Right ventricle myocardium inferior (tissue), 1 donor: ENCODE measurements at regions not wholly inside any gene's neighbourhood (a gene's known extent, or its start where the extent isn't known, plus 50 kb on each side); places are given as distances from the start of the nearest gene placed in this dataset.
A peak's percentile ranks its signal among the peaks of the same experiment; 100 is the strongest.

Experiments used
- ATAC-seq: fragments of 200-7000 bp; cut with Tn5 transposase; one replicate; pipeline ENCODE4 v1.9.1; 2020; ENCODE audit warnings: mild to moderate bottlenecking, moderate library complexity
- DNase-seq: peaks from one replicate; pipeline ENCODE4 v3.0.0; 2021; ENCODE audit errors: missing footprints
- intact Hi-C: fragments of 100-400 bp; cut with DNase I; formaldehyde crosslinking; loops from one replicate; pipeline ENCODE4 v1.11.0; 2022
- donor health status: DM: no; HTN: yes; CAD: no; lungs with severe emphysema.

DNA sequence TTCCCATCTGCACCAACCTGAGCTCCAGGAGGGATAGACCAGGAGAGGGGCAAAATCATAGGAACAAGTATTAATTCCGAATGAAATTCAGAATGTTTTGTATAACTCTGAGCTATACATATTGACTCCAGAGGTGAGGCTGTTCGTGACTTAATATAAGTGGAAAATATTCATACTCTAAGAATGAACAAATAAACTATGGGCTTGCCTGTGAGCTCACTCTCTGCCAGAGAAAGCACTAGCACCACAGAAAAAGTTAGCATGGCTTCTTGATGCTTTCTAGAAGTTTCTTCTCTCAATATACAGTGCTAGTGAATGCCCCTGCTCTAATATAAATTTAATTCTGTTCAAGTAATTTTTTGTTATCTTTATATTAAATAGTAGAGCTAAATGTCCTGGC is 1536.4 kb upstream of the FLRT2 start:
- no peak for DNase-seq
- ATAC-seq, result no peak
- intact Hi-C loops, result no loop called here

DNA sequence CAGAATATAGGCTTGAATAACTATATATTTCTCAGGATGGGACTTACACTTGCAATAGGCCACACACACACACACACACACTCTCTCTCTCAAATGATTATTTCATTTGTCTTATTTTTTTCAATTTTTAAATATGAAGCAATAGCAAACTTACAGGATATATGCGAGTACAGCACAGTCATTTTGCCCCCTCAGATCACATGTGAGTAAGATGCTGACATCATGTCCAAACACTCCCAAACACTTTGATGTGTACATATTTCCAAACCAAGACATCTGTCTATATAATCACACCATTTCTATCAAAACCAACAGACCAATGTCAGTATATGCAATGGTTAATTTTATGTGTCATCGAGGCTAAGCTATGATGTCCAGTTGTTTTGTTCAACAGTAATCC is 1535.9 kb upstream of the FLRT2 start:
- intact Hi-C loops, result no loop called here
- DNase-seq, result no peak
- no peak for ATAC-seq

DNA sequence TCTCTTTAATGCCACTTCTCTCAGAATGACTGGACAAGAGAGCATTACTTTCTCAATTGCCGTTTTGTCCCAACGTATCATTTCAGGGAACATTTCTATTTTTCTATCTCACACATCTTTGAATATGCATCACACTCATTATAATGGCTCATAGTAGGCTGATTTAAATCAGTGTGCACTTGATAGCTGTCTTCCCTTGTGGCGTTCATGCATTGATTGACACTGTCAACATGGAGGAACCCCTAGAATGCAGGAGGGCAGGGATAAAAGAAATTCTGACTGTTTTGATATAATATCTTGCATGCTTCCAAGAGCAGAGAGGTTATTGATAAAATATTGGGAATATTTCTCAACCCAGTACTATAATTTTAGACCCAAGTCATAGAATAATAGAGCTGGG is 1528.9 kb upstream of the FLRT2 start:
- no peak for ATAC-seq
- no peak for DNase-seq
- intact Hi-C loops, result no loop called here

DNA sequence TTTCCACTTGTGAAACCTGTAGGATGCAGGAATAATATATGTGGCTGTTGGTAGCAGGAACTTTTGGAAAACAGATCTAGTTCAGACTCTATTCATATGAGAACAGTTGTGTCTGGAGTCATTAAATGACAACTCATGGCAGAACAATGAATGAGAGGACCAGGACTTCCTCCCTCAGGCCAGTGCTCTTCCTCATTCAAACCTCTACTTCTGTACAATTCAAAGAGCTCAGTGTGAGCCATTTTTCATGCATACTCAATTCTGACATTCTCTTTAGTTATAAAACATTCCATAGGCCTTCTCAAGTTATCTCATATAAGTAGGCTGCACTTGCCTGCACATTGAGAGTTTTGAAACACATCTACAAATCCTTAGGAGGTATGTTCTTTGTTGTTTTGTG is 1526.6 kb upstream of the FLRT2 start:
- intact Hi-C loops, result no loop called here
- no peak for ATAC-seq
- no peak for DNase-seq

DNA sequence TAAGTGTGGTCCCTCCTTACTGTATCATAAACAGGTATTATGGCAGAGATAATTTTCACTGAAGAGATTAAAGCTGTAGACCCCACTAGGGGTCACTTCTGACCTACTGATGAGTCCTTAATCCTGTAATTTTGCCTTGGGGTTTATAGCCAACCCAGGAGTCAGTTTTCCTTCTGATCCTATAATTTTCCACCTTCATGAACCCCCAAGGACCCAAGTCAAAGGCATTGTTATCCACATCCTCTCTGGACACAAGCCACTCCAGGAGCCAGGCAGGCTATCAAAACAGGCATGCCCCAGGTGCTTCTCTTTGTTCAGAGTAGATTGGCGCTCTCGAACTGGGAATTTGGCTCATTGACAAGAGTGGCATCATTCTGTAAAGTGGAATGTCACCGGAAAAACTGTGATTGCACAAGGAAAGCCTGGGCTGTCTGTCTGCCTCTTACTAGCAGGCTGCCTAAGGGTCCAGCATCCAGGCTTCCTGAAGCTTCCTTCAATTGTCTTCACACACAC is 1523.2 kb upstream of the FLRT2 start:
- DNase-seq (no peak), ATAC-seq (no peak)

DNA sequence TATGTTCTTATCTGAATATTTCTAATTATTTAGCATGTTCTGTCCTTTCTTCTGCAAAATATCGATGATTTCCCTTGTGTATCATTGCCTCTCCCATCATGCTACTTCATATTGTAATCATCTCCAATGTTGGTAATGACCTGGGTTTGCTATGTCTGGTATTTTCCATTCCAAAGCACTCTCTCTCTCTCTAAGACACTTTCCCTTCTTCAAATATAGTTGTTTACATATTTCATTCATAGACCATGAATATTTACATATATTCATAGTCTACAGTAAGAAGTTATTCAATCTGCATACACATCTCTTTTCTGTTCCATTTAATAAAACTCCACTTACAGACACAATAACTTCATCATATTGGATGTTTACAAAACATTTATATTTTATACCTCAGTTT is 1516.5 kb upstream of the FLRT2 start:
- ATAC-seq (no peak), DNase-seq (no peak)
- intact Hi-C loops, result no loop called here

More for the DNA sequence above, 1523.2 kb upstream of the FLRT2 start:
- intact Hi-C loops, result no loop called here

DNA sequence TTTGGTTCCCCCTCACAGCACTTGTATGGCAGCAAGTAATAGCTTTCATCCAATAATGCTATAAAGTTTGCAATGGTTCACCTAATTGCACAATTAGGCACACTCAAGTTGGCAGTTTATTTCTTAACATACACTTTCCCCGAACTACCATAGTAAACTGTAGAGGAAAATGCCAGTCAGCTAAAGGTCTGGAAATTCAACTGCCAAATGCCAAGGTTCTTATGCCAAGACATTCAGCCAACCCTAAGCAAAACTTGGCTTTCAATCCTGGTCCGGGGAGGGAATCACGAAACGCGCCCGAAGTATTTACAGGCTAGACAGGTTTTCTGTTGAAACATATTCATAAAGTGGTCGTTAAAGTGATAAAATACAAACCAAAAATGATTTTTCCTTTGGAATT is 1512.4 kb upstream of the FLRT2 start:
- no peak for DNase-seq
- ATAC-seq, result peak; percentile 34
- intact Hi-C loops, result no loop called here

DNA sequence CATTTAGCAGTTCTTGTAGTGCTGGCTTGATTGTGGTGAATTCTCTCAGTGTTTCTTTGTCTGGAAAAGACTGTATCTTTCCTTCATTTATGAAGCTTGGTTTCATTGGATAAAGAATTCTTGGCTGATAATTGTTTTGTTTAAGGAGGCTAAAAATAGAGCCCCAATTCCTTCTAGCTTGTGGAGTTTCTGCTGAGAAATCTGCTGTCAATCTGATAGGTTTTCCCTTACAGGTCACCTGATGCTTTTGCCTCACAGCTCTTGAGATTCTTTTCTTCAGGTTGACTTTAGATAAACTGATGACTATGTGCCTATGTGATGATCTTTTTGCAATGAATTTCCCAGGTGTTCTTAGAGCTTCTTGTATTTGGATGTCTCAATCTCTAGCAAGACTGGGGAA is 1508.5 kb upstream of the FLRT2 start:
- intact Hi-C loops, result no loop called here

DNA sequence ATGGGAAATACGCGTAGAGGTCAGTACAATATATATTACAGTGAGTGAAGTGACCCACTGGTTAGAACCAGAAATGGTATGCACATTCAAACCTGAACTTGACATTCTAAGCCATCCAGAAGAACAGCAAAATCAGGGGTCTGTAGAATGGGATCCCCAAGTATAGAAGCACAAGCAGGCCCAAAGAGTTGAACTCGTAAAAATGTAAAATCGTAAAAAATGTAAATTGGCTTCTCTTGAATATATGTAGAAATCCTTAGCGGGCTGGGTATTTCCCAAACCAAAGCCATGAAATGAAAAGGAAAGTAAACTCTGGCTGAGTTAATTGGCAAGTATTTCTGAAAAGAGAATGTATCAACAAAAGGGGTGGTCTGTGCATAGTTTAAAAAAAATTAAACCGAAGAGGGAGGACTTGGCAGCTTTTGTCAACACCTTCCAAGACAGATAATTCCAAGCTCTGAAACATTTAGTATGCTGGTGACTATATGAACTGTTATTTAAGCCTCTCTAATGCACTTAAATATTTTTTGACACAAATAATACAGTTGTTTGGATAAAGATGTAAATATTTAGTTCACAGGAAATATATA is 1505.6 kb upstream of the FLRT2 start:
- intact Hi-C loops, result no loop called here
- DNase-seq (no peak), ATAC-seq (no peak)

More for the DNA sequence above, 1508.5 kb upstream of the FLRT2 start:
- ATAC-seq (no peak), DNase-seq (no peak)

DNA sequence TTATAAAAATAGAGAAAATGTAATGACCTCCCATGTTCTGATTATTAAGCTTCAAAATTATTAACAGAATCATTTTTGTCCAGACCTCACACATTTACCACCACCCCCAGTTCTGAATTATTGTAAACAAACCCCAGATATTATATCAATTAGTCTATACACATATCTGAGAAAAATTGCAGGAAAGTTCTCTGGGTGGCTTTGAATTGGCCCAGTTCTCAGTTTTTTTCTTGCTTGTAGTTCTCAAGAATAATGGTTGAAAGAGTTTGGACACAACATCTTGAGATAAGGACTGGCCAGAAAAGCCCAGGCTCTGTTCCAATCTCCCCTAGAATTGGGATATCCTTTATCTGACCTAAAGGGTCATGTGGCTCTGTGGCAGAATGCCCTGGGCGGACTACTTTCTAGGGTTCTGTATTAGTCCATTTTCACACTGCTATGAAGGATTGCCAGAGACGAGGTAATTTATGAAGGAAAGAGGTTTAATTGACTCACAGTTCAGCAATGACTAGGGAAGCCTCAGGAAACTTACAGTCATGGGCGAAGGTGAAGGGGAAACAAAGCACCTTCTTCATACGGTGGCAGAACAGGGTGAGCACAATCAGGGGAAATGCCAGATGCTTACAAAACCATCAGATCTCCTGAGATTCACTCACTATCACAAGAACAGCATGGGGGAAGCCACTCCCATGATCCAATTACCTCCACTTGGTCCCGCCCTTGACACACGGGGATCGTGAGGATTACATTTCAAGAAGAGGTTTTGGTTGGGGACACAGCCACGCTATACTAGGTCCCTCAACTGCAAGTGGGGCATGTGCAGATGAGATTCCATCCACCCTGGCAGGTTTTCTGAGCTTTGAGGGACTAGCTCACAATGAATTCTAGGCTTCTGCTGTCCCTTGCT is 1504.6 kb upstream of the FLRT2 start:
- DNase-seq (peak; percentile 58), ATAC-seq (peak; percentile 57)
- intact Hi-C loops, result no loop called here

DNA sequence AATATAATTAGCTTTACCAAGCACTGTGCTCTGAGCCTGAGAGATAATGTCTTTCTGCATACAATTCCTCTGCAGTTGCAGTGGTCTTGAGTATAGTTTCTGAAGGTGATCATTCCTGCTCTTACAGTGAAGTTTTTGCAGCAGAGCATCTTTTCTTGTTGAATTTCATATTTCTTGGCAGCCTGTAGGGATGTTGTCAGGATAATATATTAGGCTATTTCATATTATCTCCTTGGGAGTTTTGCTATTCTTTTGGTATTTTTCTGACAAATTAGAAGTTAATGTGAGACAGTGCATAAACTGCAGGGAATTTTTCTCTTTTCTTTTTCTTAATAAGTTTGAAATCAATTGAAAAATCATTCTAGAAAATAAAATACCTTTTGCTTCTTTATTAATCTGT is 1502.6 kb upstream of the FLRT2 start:
- intact Hi-C loops, result no loop called here
- ATAC-seq (no peak), DNase-seq (no peak)

DNA sequence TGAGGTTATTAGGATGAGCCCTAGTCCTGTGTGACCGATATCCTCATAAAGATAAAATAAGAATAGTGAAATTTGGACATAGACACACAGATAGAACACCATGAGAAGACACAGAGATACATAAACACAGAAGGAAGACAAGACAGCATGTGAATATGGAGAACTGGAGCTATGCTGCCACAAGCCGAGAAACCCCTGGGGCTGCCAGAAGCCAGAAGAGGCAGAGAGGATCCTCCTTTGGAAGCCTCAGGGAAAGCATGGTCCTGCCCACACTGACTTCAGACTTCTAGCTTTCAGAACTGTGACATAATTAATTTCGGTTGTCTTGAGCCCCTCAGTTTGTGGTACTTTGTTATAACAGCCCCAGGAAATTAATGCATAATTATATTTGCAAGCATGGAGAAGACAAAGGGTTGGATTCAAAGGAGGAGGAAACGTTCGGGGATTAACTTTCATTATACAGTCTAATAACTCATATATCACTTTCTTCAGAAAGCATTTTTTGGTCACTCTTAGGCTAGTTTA is 1501.8 kb upstream of the FLRT2 start:
- intact Hi-C loops, result no loop called here
- DNase-seq, result no peak
- ATAC-seq, result no peak

DNA sequence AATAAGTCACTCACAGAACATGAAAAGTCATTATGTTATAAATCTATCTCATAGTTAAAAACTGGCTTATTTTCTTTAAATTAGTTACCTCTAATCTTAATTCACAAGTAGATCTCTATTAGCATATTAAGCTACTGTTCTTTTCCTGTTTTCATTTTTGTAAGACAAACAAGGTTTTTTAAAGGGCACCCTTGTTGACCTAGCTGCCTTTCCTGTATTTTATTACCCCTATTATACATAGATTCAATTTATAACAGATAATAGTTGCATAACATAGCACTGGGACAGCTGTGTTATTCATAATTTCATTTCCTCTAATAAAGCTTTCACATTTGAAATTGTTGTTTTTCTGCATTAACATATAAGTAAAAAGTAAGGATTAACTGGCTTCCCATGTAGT is 1500.7 kb upstream of the FLRT2 start:
- intact Hi-C loops, result no loop called here
- ATAC-seq, result no peak
- DNase-seq, result no peak

DNA sequence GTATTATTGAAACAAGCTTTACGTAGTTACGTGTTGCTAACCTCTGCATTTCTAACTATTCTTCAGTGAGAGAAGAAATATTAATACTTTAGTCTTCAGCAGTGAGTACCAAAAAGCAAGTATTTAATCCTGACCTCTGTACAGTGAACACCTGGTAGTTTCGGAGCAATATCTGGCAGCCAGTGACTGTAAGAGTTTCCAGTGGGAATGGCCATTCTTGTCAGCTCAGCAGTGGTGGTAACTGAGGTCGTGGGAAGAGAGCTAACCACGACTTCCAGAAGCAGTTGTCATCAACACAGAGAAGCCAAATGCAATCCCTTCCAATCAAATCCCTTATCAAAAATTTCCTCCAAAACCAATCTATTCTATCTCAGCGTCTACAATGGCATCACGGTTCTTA is 1500.2 kb upstream of the FLRT2 start:
- ATAC-seq (no peak), DNase-seq (no peak)
- intact Hi-C loops, result no loop called here

DNA sequence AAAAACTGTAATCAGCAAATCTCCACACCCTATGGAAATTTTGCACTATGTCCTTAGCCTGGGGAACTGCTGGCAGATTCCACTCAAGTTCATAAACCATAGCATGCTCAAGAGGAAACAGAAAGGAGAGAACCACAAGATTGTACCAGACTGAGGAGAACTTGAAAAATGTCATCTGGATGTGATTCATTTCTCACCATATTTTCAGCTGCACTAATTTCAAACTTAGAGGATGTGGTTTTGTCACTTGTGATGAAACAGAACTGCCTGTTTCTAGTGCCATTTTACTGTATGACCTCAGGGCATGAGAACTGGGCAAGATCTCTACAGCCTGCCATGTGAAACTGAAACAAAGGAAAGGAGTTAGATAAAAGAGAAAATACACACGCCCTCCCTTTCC is 1493.1 kb upstream of the FLRT2 start:
- no peak for DNase-seq
- ATAC-seq, result no peak
- intact Hi-C loops, result no loop called here

DNA sequence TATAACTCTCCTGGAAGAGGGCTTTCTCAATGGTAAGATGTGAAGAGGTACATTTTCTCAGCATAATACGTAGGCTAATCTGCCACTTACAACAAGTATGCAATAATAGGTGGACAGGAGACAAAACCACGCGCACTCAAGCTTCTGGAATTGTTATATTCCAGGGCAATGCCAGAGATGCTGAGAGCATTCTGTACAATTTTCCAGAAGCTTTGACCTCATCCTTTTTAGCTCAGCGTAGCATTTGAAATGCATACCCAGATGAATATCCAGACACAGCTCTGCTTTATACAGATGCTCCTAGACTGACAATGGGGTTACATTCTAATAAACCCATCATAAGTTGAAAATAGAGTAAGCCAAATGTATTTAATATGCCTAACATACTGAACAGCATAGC is 1492.4 kb upstream of the FLRT2 start:
- ATAC-seq (no peak), DNase-seq (no peak)
- intact Hi-C loops, result no loop called here

DNA sequence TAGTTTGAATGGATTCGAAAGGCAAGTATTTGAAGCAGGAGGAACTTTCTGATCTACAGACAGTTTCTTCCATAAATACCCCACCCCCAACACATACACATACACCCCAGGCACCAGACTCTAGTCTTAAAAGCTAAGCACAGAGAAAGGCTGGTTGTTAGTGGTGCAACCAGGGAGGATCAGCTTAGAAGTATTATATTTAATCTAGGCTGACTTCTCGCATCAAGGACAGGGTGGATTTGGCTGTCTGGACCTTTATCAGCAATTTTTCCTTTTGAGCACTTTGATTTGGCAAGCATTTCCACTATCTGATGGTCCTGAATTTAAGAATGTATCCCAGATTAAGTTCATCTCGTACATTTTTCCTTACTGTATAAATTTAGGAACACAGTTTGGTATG is 1489.8 kb upstream of the FLRT2 start:
- DNase-seq (no peak), ATAC-seq (no peak)
- intact Hi-C loops, result no loop called here

DNA sequence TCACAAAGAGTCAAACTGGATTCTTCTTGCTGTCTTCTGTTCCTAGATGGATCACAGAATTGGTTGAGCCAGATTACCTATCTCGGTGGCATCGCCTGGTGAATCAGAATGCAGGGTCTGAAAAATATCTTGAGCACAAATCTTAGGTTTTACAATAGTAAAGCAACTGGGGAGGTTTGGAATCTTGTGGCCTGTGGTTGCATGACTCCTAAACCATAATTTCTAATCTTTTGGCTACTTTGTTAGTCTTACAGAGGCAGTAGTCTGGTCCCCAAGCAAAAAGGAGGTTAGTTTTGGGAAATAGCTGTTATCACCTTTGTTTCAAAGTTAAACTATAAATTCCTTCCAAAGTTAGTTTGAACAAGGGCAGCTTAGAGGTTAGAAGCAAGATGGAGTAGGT is 1488.5 kb upstream of the FLRT2 start:
- ATAC-seq (no peak), DNase-seq (no peak)
- intact Hi-C loops, result no loop called here

DNA sequence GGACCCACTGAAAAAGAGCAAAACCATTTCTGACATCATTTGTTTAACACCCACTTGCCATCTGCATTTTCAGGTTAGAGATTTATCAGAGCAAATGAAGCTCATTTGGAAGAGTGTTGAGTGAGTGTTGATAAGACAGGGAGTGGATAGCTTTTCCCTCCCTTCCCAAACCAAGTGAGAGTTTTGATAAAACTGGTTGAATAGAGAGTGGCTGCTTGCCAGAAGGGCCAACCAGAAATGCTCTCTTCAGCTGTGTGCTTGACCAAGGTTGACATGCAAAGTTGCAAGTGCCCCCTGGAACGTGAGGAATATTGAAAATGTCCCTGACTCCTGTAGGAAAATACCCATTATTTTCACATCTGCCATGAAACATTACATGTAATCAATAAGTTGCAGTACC is 1487.0 kb upstream of the FLRT2 start:
- intact Hi-C loops, result no loop called here
- no peak for ATAC-seq
- no peak for DNase-seq
